NCI-H128 (cell line): ENCODE measurements at regions not wholly inside any gene's neighbourhood (a gene's known extent, or its start where the extent isn't known, plus 50 kb on each side); places are given as distances from the start of the nearest gene placed in this dataset.

Experiments used
- DNase-seq: peaks from one replicate; lab custom pipeline; 2025; ENCODE audit not compliant: unreplicated experiment; lab: John Stamatoyannopoulos, UW

GRCh38 chr13:36750046-36750445 is 69.0 kb upstream of the RFXAP start:
- DNase-seq: no peak

GRCh38 chr13:36750461-36750860 is 68.6 kb upstream of the RFXAP start:
- DNase-seq: no peak

GRCh38 chr13:36750946-36751345 is 68.1 kb upstream of the RFXAP start:
- no peak for DNase-seq

GRCh38 chr13:36752673-36753072 is 66.3 kb upstream of the RFXAP start:
- no peak for DNase-seq

- DNase-seq: no peak
Observed at GRCh38 chr13:36753176-36753575, 65.8 kb upstream of the RFXAP start.

- peak; percentile 22 for DNase-seq
Observed at GRCh38 chr13:36758345-36758744, 60.7 kb upstream of the RFXAP start.

GRCh38 chr13:36763126-36763722 is 55.8 kb upstream of the RFXAP start:
- no peak for DNase-seq

- no peak for DNase-seq
Observed at GRCh38 chr13:36764536-36764935, 54.5 kb upstream of the RFXAP start.

- no peak for DNase-seq
Observed at GRCh38 chr13:36764957-36765356, 54.1 kb upstream of the RFXAP start.

- no peak for DNase-seq
Observed at GRCh38 chr13:36766295-36766694, 52.7 kb upstream of the RFXAP start.

GRCh38 chr13:36767276-36767675 is 51.7 kb upstream of the RFXAP start:
- DNase-seq: no peak

- no peak for DNase-seq
Observed at GRCh38 chr13:36769126-36769525, 49.9 kb upstream of the RFXAP start.
